SKM-1 treated with dmso at 0.1 percent for 144 hours (cell line): ENCODE measurements at regions not wholly inside any gene's neighbourhood (a gene's known extent, or its start where the extent isn't known, plus 50 kb on each side); places are given as distances from the start of the nearest gene placed in this dataset.
"Not testable (repeated sequence)": the region's sequence is repeated elsewhere in the genome, so short reads cannot be mapped to it uniquely, and the experiment has no call there.

Experiments
- DNase-seq: peaks from one replicate; lab custom pipeline; 2025; ENCODE audit not compliant: unreplicated experiment; lab: John Stamatoyannopoulos, UW

- DNase-seq, result no peak
Observed at GRCh38 chr17:13442361-13442760, 159.4 kb downstream of the HS3ST3A1 start.

- DNase-seq, result no peak
Observed at GRCh38 chr17:13441873-13442272, 159.9 kb downstream of the HS3ST3A1 start.

GRCh38 chr17:13437966-13438779 is 163.6 kb downstream of the HS3ST3A1 start:
- no peak for DNase-seq

GRCh38 chr17:13435230-13435629 is 166.5 kb downstream of the HS3ST3A1 start:
- DNase-seq, result no peak

GRCh38 chr17:13429201-13429600 is 172.5 kb downstream of the HS3ST3A1 start:
- DNase-seq, result no peak

- no peak for DNase-seq
Observed at GRCh38 chr17:13428611-13429042, 173.1 kb downstream of the HS3ST3A1 start.

GRCh38 chr17:13426991-13427390 is 174.7 kb downstream of the HS3ST3A1 start:
- DNase-seq, result no peak

- DNase-seq, result no peak
Observed at GRCh38 chr17:13425390-13425789, 176.3 kb downstream of the HS3ST3A1 start.

GRCh38 chr17:13421581-13422130 is 180.1 kb downstream of the HS3ST3A1 start:
- DNase-seq, result no peak

- DNase-seq, result peak; percentile 59
Observed at GRCh38 chr17:13420878-13421277, 180.9 kb downstream of the HS3ST3A1 start.

- DNase-seq, result peak; percentile 20
Observed at GRCh38 chr17:13420418-13420826, 181.3 kb downstream of the HS3ST3A1 start.

GRCh38 chr17:13419676-13420075 is 182.1 kb downstream of the HS3ST3A1 start:
- no peak for DNase-seq

- no peak for DNase-seq
Observed at GRCh38 chr17:13418891-13419290, 182.8 kb downstream of the HS3ST3A1 start.

GRCh38 chr17:13417381-13417950 is 184.3 kb downstream of the HS3ST3A1 start:
- no peak for DNase-seq

GRCh38 chr17:13416748-13417363 is 184.9 kb downstream of the HS3ST3A1 start:
- no peak for DNase-seq

GRCh38 chr17:13415871-13416416 is 185.8 kb downstream of the HS3ST3A1 start:
- DNase-seq, result no peak

- DNase-seq, result not testable (repeated sequence)
Observed at GRCh38 chr17:13415200-13415599, 186.5 kb downstream of the HS3ST3A1 start.

- DNase-seq, result no peak
Observed at GRCh38 chr17:13413001-13413400, 188.7 kb downstream of the HS3ST3A1 start.

GRCh38 chr17:13410874-13411273 is 190.9 kb downstream of the HS3ST3A1 start:
- DNase-seq, result no peak

- no peak for DNase-seq
Observed at GRCh38 chr17:13410214-13410613, 191.5 kb downstream of the HS3ST3A1 start.

- DNase-seq, result no peak
Observed at GRCh38 chr17:13409455-13409854, 192.3 kb downstream of the HS3ST3A1 start.
